Activated CD8-positive, alpha-beta memory T cell treated with anti-CD3 and anti-CD28 coated beads for 1 hour (primary cell): ENCODE measurements at regions not wholly inside any gene's neighbourhood (a gene's known extent, or its start where the extent isn't known, plus 50 kb on each side); places are given as distances from the start of the nearest gene placed in this dataset.
"Not testable (repeated sequence)": the region's sequence is repeated elsewhere in the genome, so short reads cannot be mapped to it uniquely, and the experiment has no call there.

ENCODE experiments used
- DNase-seq, 2 donors: peaks; one replicate each; pipeline ENCODE4 v3.0.0-alpha.2; 2020; ENCODE audit warnings: low read depth in 1 of 2; ENCODE audit errors: extremely low read depth in 1 of 2

DNA sequence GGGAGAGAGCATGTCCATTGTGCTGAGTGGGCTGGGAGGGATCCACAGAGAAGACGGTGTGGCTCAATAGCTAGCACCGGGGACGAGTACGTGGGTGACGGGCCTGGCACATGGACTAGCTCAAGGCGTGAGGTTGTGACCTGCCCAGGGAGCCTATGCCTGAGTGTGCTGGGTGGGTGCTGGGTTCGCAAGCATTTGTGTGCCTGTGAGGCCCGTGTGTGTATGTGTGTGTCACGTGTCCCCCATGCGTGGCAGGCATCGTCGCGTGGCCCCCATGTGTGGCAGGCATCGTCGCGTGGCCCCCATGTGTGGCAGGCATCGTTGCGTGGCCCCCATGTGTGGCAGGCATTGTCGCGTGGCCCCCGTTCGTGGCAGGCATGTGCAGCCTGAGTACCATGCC lies 109.2 kb downstream of the TMEM121 start:
- no peak for DNase-seq

GRCh38 chr14:105636021-105636420 lies 109.6 kb downstream of the TMEM121 start:
- DNase-seq = not testable (repeated sequence)

DNA sequence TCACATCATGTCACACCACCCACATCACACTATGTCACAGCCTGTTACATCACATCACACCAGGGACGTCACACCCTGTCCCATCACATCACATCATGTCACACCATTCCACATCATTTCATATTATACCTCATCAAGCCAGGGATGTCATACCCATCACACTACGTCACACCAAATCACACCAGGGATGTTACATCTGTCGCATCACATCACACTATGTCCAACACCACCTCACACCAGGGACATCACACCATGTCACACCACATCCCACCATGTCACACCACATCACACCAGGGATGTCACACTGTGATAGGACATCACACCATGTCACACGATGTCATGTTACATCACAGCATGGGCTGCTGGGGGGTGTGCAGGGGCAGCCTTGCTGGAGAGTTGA lies 110.6 kb downstream of the TMEM121 start:
- DNase-seq = no peak

- DNase-seq = not testable (repeated sequence)
Observed at GRCh38 chr14:105637345-105637744, 111.0 kb downstream of the TMEM121 start.

GRCh38 chr14:105639969-105640931 lies 113.9 kb downstream of the TMEM121 start:
- not testable (repeated sequence) for DNase-seq

- no peak for DNase-seq
Observed at GRCh38 chr14:105641075-105641937, 114.9 kb downstream of the TMEM121 start.

GRCh38 chr14:105641951-105642350 lies 115.6 kb downstream of the TMEM121 start:
- not testable (repeated sequence) for DNase-seq

DNA sequence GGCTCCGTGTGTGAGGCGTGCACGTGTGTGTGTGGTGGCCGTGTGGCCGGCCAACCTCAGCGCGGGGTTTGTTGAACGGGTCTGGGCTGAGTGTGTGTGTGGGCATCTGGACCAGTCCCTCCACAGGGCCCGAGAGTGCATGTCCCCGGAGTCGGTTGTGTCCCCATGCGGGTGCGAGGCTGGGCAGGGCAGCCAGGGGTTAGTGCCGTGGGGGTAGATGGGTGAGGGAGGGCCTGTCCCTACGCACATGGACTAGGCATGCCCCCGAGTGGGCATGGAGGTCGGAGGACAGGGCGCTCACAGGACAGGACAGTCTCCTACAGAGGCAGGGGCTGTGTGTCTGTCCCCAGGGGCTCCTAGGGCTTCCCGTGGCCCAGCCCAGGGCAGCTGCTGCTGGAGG lies 116.1 kb downstream of the TMEM121 start:
- not testable (repeated sequence) for DNase-seq

GRCh38 chr14:105643406-105644052 lies 117.1 kb downstream of the TMEM121 start:
- not testable (repeated sequence) for DNase-seq

DNA sequence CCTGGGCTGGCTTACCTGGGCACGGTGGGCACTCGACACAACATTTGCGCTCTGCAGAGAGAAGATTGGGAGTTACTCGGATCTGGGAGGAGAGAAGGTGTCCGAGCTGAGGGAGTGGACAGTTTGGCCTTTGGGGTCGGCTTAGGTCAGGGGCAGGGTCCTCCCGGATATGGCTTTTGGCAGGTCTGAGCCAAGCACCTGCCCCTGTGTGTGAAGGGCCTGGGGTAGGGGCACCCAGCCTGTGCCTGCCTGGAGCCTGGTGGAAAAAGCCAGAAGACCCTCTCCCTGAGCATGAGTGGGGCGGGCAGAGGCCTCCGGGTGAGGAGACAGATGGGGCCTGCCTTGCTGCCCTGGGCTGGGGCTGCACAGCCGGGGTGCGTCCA lies 117.7 kb downstream of the TMEM121 start:
- DNase-seq = not testable (repeated sequence)

DNA sequence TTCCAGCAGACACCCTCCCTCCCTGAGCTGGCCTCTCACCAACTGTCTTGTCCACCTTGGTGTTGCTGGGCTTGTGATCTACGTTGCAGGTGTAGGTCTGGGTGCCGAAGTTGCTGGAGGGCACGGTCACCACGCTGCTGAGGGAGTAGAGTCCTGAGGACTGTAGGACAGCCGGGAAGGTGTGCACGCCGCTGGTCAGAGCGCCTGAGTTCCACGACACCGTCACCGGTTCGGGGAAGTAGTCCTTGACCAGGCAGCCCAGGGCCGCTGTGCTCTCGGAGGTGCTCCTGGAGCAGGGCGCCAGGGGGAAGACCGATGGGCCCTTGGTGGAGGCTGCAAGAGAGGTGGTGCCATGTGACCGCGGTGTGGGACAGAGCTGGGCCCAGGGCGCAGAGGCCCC lies 118.1 kb downstream of the TMEM121 start:
- not testable (repeated sequence) for DNase-seq

DNA sequence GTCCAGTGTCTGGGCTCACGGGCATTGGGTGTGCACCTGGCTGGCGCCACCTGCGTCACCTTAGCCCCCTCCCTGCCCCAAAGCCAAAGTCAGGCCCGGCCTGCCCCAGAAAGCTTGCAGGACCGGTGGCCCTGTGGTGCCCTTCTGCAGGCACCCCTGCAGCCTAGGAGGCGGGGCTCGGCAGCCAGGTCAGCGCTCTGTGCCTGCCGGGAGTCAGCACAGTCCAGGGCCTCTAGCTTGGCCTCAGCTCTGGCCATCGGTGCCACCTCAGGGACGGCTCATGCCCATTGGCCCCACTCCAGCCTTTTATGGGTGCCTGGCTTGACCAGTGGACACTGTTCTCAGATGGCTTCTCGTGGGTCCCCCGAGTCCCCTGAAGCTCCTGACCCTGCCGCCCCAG lies 118.5 kb downstream of the TMEM121 start:
- not testable (repeated sequence) for DNase-seq

DNA sequence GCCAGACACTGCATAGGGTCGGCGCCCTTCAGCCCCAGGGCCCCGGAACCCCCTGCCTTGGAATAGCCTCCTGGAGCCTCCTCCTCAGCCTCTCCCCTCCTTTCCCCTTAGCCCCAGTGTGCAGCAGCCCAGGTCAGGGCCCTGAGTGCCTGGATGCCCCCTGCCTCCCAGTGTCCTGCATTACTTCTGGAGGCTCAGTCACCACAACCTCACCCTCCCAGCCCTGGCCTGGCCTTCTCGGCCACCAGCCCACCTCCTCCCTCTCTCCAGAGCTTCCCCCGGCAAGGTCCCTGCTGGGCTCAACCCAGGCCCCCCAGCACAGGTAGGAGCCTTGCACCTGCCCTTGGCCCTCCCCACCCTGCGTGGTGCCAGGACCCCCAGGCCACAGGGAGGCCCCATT lies 119.0 kb downstream of the TMEM121 start:
- not testable (repeated sequence) for DNase-seq

GRCh38 chr14:105646175-105646574 lies 119.8 kb downstream of the TMEM121 start:
- DNase-seq = no peak

DNA sequence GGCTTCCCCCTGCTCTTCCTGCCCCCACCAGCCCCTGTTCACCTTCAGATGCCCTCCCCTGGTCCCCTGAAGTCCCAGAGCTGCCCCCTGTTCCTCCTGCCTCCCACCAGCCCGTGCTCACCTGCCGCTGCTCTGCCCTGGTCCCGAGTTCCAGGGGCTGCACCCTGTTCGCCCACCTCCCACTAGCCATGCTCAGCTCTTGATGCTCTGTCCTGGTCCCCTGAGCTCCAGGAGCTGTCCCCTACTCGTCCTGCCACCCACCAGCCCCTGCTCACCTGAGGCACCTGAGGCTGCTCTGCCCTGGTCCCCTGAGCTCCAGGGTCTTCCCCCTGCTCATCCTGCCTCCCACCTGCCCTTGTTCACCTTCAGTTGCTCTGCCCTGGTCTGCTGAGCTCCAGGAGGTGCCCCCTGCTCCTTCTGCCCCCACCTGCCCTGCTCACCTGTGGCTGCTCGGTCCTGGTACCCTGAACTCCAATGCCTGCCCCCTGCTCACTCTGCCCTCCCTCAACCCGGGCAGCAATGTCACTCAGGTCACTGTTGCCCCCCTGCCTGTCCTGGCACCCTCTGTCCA lies 120.4 kb downstream of the TMEM121 start:
- not testable (repeated sequence) for DNase-seq

- DNase-seq = not testable (repeated sequence)
Observed at GRCh38 chr14:105647426-105647783, 121.0 kb downstream of the TMEM121 start.

GRCh38 chr14:105647784-105648608 lies 121.6 kb downstream of the TMEM121 start:
- no peak for DNase-seq

DNA sequence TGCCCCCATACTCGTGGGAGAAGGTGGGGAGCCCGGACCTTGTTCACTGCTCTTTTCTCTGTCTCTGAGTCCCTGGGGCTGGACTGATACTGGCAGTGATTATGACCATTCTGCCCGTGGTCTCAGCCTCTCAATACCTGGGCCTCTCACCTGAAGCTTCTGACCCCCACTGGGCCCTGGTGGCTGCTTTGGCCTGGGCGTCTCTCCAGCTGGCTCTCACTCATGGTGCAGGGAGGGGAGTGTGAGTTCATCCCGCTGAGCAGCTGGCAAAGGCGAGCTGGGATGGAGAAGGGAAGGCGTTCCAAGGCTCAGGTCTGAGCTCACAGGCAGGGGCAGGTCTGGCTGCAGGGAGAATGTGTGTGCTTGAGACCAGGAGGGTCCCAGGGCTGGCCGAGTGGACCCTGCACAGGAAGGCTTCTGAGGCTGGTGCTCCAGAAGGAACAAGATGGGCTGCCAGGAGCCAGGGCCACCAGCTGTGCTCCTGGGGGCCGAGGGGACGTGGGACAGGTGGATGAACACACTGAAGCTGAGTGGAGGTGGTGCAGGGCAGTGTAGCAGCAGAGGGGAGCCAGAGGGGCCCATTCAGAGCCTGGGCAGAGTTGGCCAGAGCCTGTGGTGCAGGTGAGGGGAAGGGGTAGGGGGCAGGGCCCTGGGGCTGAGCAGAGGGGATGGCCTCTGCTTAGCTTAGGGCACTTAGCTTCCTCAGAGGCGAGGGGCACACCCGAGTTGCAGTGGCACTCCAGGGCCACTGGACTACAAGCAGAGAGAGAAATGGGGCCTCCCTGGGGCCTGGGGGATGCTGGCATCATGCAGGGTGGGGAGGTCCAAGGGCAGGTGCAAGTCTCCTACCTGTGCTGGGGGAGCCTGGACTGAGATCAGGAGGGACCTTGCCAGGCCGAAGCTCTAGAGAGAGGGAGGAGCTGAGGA lies 122.5 kb downstream of the TMEM121 start:
- not testable (repeated sequence) for DNase-seq

DNA sequence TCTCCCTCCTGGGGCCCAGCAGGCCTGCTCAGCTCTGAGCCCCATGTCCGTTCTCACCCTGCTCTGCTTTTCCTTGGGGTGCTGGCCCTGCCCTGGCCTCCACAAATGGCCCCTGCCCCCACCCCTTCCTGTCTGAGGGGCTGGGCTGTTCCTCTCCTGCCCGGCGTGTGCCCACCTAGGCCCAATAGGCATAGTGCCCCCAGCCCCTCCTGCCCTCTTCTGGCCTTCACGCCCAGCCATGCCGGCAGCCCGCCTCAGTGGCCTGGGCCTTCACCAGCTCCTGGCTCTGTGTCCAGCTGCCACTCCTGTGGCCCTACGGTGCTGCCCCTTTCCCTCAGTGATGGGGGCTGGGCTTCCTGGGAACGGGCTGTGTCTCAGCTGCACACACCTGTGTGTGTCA lies 125.9 kb downstream of the TMEM121 start:
- not testable (repeated sequence) for DNase-seq
